Prostate gland (tissue), 2 donors: ENCODE measurements at regions not wholly inside any gene's neighbourhood (a gene's known extent, or its start where the extent isn't known, plus 50 kb on each side); places are given as distances from the start of the nearest gene placed in this dataset.

Experiments
- DNase-seq: peaks from one replicate; pipeline ENCODE4 v3.0.0-alpha.2; 2019; ENCODE audit warnings: low spot score
- H3K27ac ChIP-seq, 2 donors: fragments of 200-600 bp; sonication (generic); 2 replicates each; pipeline ENCODE4 v1.5.1; 2017 to 2019
- H3K27me3 ChIP-seq: fragments of 200-600 bp; sonication (generic); replicated peaks from 2 replicates; pipeline ENCODE4 v1.5.1; 2019; ENCODE audit not compliant: insufficient read depth
- H3K36me3 ChIP-seq, 2 donors: fragments of 200-600 bp; sonication (generic); 1 replicate in 1 of 2; 2 replicates in 1 of 2; pipeline versions ENCODE4 v1.5.1 to v1.8.1; 2017 to 2019
- H3K4me1 ChIP-seq: fragments of 200-600 bp; sonication (generic); replicated peaks from 2 replicates; pipeline ENCODE4 v1.5.1; 2019
- H3K4me3 ChIP-seq, 2 donors: fragments of 200-600 bp; sonication (generic); 2 replicates each; pipeline ENCODE4 v1.5.1; 2017 to 2019
- H3K9me3 ChIP-seq: fragments of 200-600 bp; sonication (generic); 2 replicates; pipeline ENCODE4 v1.5.1; 2017
- CTCF ChIP-seq, 4 experiments: fragments of 200-600 bp in 2 of 4; fragments of 450-650 bp in 2 of 4; sonication (generic) in 2 of 4; IDR thresholded peaks; 1 replicate in 3 of 4; 2 replicates in 1 of 4; pipeline ENCODE4 v1.5.1; 2016 to 2019; ENCODE audit warnings: antibody characterized with exemption in 4 of 4, mild to moderate bottlenecking in 2 of 4, moderate library complexity in 2 of 4
- POLR2A ChIP-seq: fragments of 450-650 bp; IDR thresholded peaks from one replicate; pipeline ENCODE4 v1.6.1; 2016; ENCODE audit warnings: antibody characterized with exemption, mild to moderate bottlenecking
- POLR2AphosphoS5 ChIP-seq: sonication (generic); formaldehyde crosslinking; IDR thresholded peaks from one replicate; pipeline ENCODE4 v1.6.1; 2017; ENCODE audit warnings: antibody characterized with exemption
- WGBS: methylation state at CpG from one replicate; pipeline ENCODE4 v1.1.5; 2018; 5-methylcytosine and 5-hydroxymethylcytosine counted together
- intact Hi-C: fragments of 100-400 bp; cut with DNase I; formaldehyde crosslinking; loops from one replicate; pipeline ENCODE4 v1.14.2; 2022

GRCh38 chr12:129966146-129966995, 62.5 kb upstream of the TMEM132D start:
- Histone ChIP-seq H3K4me1 (no peaks in the 10 kb centered on the region), H3K9me3 (no peaks in the 10 kb centered on the region), H3K27ac (no peak overlapping the region), H3K36me3 (no peaks in the 10 kb centered on the region), H3K4me3 (no peak overlapping the region), H3K27me3 (no peaks in the 10 kb centered on the region)
- no peak for DNase-seq
- TF ChIP-seq CTCF (IDR thresholded peaks at IDR 0.05) (no peak), POLR2AphosphoS5 (no peak), POLR2A (no peak)
- 42% methylated on average over 10 of the region's 10 CpGs for WGBS
- intact Hi-C loops, result no loop called here

GRCh38 chr12:129971721-129972120, 67.9 kb upstream of the TMEM132D start:
- WGBS, result 87% methylated on average over 7 of the region's 7 CpGs
- Histone ChIP-seq H3K4me3 (no peak overlapping the region), H3K27me3 (no peaks in the 10 kb centered on the region), H3K36me3 (no peaks in the 10 kb centered on the region), H3K9me3 (no peaks in the 10 kb centered on the region), H3K27ac (no peak overlapping the region), H3K4me1 (no peaks in the 10 kb centered on the region)
- no peak for DNase-seq
- intact Hi-C loops, result no loop called here
- TF ChIP-seq CTCF (IDR thresholded peaks at IDR 0.05) (no peak), POLR2A (no peak), POLR2AphosphoS5 (no peak)

GRCh38 chr12:129973236-129973961, 69.6 kb upstream of the TMEM132D start:
- intact Hi-C loops, result no loop called here
- H3K4me1 ChIP-seq, result no peaks in the 10 kb centered on the region

GRCh38 chr12:129984106-129984505, 80.3 kb upstream of the TMEM132D start:
- Histone ChIP-seq H3K4me1 (no peaks in the 10 kb centered on the region), H3K36me3 (no peaks in the 10 kb centered on the region), H3K27me3 (peaks cover 3% of the 10 kb centered on the region), H3K4me3 (no peak overlapping the region), H3K27ac (no peak overlapping the region), H3K9me3 (no peaks in the 10 kb centered on the region)
- DNase-seq, result no peak
- TF ChIP-seq CTCF (IDR thresholded peaks at IDR 0.05) (no peak), POLR2A (no peak), POLR2AphosphoS5 (no peak)
- intact Hi-C loops, result no loop called here
- 7% methylated on average over 4 of the region's 4 CpGs for WGBS

More at GRCh38 chr12:129973236-129973961, 69.6 kb upstream of the TMEM132D start:
- Histone ChIP-seq H3K27ac (no peak overlapping the region), H3K4me3 (no peak overlapping the region), H3K9me3 (no peaks in the 10 kb centered on the region), H3K36me3 (no peaks in the 10 kb centered on the region), H3K27me3 (no peaks in the 10 kb centered on the region)
- WGBS, result 54% methylated on average over 6 of the region's 6 CpGs
- TF ChIP-seq CTCF (IDR thresholded peaks at IDR 0.05) (no peak), POLR2AphosphoS5 (no peak), POLR2A (no peak)
- no peak for DNase-seq
